ENCODE measurements at regions not wholly inside any gene's neighbourhood (a gene's known extent, or its start where the extent isn't known, plus 50 kb on each side); places are given as distances from the start of the nearest gene placed in this dataset.

GRCh38 chr10:118442032-118442431 lies 99.9 kb upstream of the FAM204A start:
- no peak overlapping the region for H3K4me3 Mint-ChIP-seq
- no peak overlapping the region for H3K27ac Mint-ChIP-seq
- CTCF ChIA-PET = interaction anchor here (2.4 kb wide), 1 partner anchor 18 kb away, joined by 8 read pairs; no protein-coding TSS in a partner anchor
- H3K36me3 Mint-ChIP-seq (ENCODE audit: low read depth) = no peaks in the 10 kb centered on the region
- H3K4me1 Mint-ChIP-seq (ENCODE audit: low read depth) = no peaks in the 10 kb centered on the region
- DNase-seq = no peak
- H3K27me3 Mint-ChIP-seq = peaks cover 33% of the 10 kb centered on the region
- POLR2A ChIA-PET = no interaction called here
- intact Hi-C loops (cut with micrococcal nuclease) = no loop called here
- no peaks in the 10 kb centered on the region for H3K9me3 Mint-ChIP-seq
- no peak for TF ChIP-seq CTCF (IDR thresholded peaks at IDR 0.05)
- ATAC-seq = no peak

GRCh38 chr10:118439824-118440223 lies 97.7 kb upstream of the FAM204A start:
- Mint-ChIP-seq H3K27ac (no peak overlapping the region), H3K4me3 (no peak overlapping the region), H3K9me3 (no peaks in the 10 kb centered on the region), H3K27me3 (peaks cover 39% of the 10 kb centered on the region), H3K36me3 (ENCODE audit: low read depth) (no peaks in the 10 kb centered on the region), H3K4me1 (ENCODE audit: low read depth) (no peaks in the 10 kb centered on the region)
- DNase-seq = no peak
- no peak for TF ChIP-seq CTCF (IDR thresholded peaks at IDR 0.05)
- POLR2A ChIA-PET = no interaction called here
- no peak for ATAC-seq
- intact Hi-C loops (cut with micrococcal nuclease) = no loop called here
- CTCF ChIA-PET = interaction anchor here (2.6 kb wide), 1 partner anchor 20 kb away, joined by 8 read pairs; no protein-coding TSS in a partner anchor

GRCh38 chr10:118436742-118437141 lies 94.6 kb upstream of the FAM204A start:
- no peak for TF ChIP-seq CTCF (IDR thresholded peaks at IDR 0.05)
- POLR2A ChIA-PET = no interaction called here
- Mint-ChIP-seq H3K4me1 (ENCODE audit: low read depth) (no peaks in the 10 kb centered on the region), H3K27me3 (peaks cover 30% of the 10 kb centered on the region), H3K4me3 (no peak overlapping the region), H3K36me3 (ENCODE audit: low read depth) (no peaks in the 10 kb centered on the region), H3K27ac (no peak overlapping the region), H3K9me3 (no peaks in the 10 kb centered on the region)
- CTCF ChIA-PET = interaction anchor here (0.6 kb wide), 1 partner anchor 22 kb away, joined by 3 read pairs; no protein-coding TSS in a partner anchor
- ATAC-seq (no peak), DNase-seq (no peak)
- intact Hi-C loops (cut with micrococcal nuclease) = no loop called here

GRCh38 chr10:118430190-118430589 lies 88.1 kb upstream of the FAM204A start:
- TF ChIP-seq CTCF (IDR thresholded peaks at IDR 0.05) = no peak
- Mint-ChIP-seq H3K9me3 (no peaks in the 10 kb centered on the region), H3K36me3 (ENCODE audit: low read depth) (no peaks in the 10 kb centered on the region), H3K27ac (no peak overlapping the region), H3K4me3 (no peak overlapping the region), H3K4me1 (ENCODE audit: low read depth) (no peaks in the 10 kb centered on the region), H3K27me3 (peaks cover 13% of the 10 kb centered on the region)
- intact Hi-C loops (cut with micrococcal nuclease) = no loop called here
- DNase-seq (no peak), ATAC-seq (no peak)
- ChIA-PET CTCF (interaction anchor here (4.5 kb wide), 1 partner anchor 30 kb away, joined by 28 read pairs; no protein-coding TSS in a partner anchor), POLR2A (no interaction called here)

- Mint-ChIP-seq H3K4me1 (ENCODE audit: low read depth) (peaks cover 2% of the 10 kb centered on the region), H3K9me3 (no peaks in the 10 kb centered on the region), H3K27ac (no peak overlapping the region), H3K27me3 (peaks cover 15% of the 10 kb centered on the region), H3K4me3 (no peak overlapping the region), H3K36me3 (ENCODE audit: low read depth) (no peaks in the 10 kb centered on the region)
- DNase-seq = peak; percentile 86
- peak; percentile 79 for TF ChIP-seq CTCF (IDR thresholded peaks at IDR 0.05)
- POLR2A ChIA-PET = no interaction called here
- intact Hi-C loops (cut with micrococcal nuclease) = no loop called here
- ATAC-seq = peak; percentile 95
- CTCF ChIA-PET = interaction anchor here (0.6 to 1.6 kb wide), 5 partner anchors 9 to 885 kb away, joined by 3 to 7 read pairs (median 4); no protein-coding TSS in a partner anchor
These were observed 81.8 kb upstream of the FAM204A start for GRCh38 chr10:118423800-118424442.
